ENCODE measurements at regions not wholly inside any gene's neighbourhood (a gene's known extent, or its start where the extent isn't known, plus 50 kb on each side); places are given as distances from the start of the nearest gene placed in this dataset.

DNA sequence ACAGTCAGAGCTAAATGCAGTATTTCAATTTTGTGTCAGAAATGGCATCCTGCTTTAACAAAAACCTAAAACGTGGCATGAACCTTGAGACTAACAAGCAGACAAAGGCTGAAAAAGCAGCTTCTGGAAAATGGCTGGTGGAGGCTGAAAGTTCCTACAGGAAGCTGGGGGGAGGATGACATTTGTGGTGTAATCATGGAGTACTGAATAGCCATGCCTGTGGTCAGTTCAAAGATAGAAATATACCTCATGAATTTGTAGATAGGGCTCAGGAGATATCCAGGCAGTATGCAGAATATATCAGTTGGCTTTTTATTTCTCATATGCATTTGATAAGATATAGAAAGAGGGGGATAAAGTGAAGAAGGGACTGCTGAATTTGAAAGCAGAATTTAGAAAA lies 181.7 kb downstream of the UQCRFS1 start:
- TF ChIP-seq, protein P1, sequence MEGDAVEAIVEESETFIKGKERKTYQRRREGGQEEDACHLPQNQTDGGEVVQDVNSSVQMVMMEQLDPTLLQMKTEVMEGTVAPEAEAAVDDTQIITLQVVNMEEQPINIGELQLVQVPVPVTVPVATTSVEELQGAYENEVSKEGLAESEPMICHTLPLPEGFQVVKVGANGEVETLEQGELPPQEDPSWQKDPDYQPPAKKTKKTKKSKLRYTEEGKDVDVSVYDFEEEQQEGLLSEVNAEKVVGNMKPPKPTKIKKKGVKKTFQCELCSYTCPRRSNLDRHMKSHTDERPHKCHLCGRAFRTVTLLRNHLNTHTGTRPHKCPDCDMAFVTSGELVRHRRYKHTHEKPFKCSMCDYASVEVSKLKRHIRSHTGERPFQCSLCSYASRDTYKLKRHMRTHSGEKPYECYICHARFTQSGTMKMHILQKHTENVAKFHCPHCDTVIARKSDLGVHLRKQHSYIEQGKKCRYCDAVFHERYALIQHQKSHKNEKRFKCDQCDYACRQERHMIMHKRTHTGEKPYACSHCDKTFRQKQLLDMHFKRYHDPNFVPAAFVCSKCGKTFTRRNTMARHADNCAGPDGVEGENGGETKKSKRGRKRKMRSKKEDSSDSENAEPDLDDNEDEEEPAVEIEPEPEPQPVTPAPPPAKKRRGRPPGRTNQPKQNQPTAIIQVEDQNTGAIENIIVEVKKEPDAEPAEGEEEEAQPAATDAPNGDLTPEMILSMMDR (IDR thresholded peaks at IDR 0.05): no peak
- TF ChIP-seq POLR2A (IDR thresholded peaks at IDR 0.05): no peak

Measured in vagina (tissue), 2 donors.